COR-L47 (cell line): ENCODE measurements at regions not wholly inside any gene's neighbourhood (a gene's known extent, or its start where the extent isn't known, plus 50 kb on each side); places are given as distances from the start of the nearest gene placed in this dataset.
A peak's percentile ranks its signal among the peaks of the same experiment; 100 is the strongest.

ENCODE experiments used
- DNase-seq: peaks from one replicate; lab custom pipeline; 2025; lab: John Stamatoyannopoulos, UW

- DNase-seq: no peak
Measured at GRCh38 chrX:118878977-118879376, 55.4 kb downstream of the ZCCHC12 start.

- DNase-seq: no peak
Measured at GRCh38 chrX:118879586-118879985, 56.0 kb downstream of the ZCCHC12 start.

GRCh38 chrX:118883994-118884393 is 60.4 kb downstream of the ZCCHC12 start:
- no peak for DNase-seq

- DNase-seq: no peak
Measured at GRCh38 chrX:118884552-118885138, 61.0 kb downstream of the ZCCHC12 start.

GRCh38 chrX:118893923-118894322 is 70.3 kb downstream of the ZCCHC12 start:
- no peak for DNase-seq

- DNase-seq: peak; percentile 9
Measured at GRCh38 chrX:118901991-118902390, 72.4 kb upstream of the LONRF3 start.

GRCh38 chrX:118904218-118904617 is 70.2 kb upstream of the LONRF3 start:
- no peak for DNase-seq

- no peak for DNase-seq
Measured at GRCh38 chrX:118904664-118905063, 69.8 kb upstream of the LONRF3 start.
